A549 (cell line): ENCODE measurements at regions not wholly inside any gene's neighbourhood (a gene's known extent, or its start where the extent isn't known, plus 50 kb on each side); places are given as distances from the start of the nearest gene placed in this dataset.

Source experiments
- CTCF ChIP-seq: fragments of >200 bp; sonication (Bioruptor Twin); formaldehyde crosslinking; IDR thresholded peaks from 3 replicates; pipeline ENCODE4 v1.5.1; 2016
- EHF ChIP-seq: fragments of 250-450 bp; sonication (Bioruptor Pico); IDR thresholded peaks from 2 replicates; pipeline ENCODE4 v1.5.0; 2020; ENCODE audit warnings: mild to moderate bottlenecking
- EP300 ChIP-seq, 2 experiments: fragments of >200 bp; sonication (Bioruptor Twin); formaldehyde crosslinking; IDR thresholded peaks; 2 replicates in 1 of 2; 3 replicates in 1 of 2; pipeline ENCODE4 v1.6.1; 2016 to 2017
- MYC ChIP-seq: IDR thresholded peaks from 2 replicates; pipeline ENCODE4 v1.6.1; 2012; ENCODE audit warnings: mild to moderate bottlenecking, inconsistent platforms, low read length, improper control_type of control experiment, borderline replicate concordance
- POLR2A ChIP-seq: IDR thresholded peaks from 2 replicates; pipeline ENCODE4 v1.6.1; 2012; ENCODE audit warnings: mild to moderate bottlenecking, low read length
- SMC3 ChIP-seq: fragments of >200 bp; sonication (Bioruptor Twin); formaldehyde crosslinking; IDR thresholded peaks from 3 replicates; pipeline ENCODE4 v1.6.1; 2018; ENCODE audit warnings: inconsistent platforms
- ZFP36 ChIP-seq: fragments of 450-650 bp; IDR thresholded peaks from 2 replicates; pipeline ENCODE4 v1.6.1; 2014; ENCODE audit warnings: borderline replicate concordance; ENCODE audit not compliant: partially characterized antibody
- TF ChIP-seq, protein P1 (sequence below): fragments of 450-650 bp; IDR thresholded peaks from 2 replicates; pipeline ENCODE4 v1.6.1; 2014; ENCODE audit warnings: antibody characterized with exemption

DNA sequence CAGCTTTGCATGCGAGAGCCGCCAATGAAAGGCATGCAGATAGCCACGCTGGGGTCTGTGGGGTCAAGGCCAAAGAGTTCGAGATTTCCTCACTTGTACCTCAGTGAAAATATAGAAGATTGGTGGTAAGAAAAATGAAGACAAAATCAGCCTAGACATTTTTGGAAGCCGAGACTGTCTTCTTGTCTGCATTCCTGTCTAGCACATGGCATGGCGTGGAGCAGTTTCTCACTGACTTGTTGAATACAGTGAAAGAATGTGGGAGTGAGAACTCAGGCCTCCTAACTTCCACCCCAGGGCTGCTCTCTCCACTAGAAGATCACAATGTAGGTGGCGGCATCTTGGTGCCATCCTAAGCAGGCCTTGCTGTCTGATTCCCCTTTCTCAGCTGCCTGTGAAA lies 740.8 kb upstream of the HS6ST1 start:
- no peak for TF ChIP-seq CTCF
- no peak for TF ChIP-seq MYC
- no peak for TF ChIP-seq EHF (CRISPR knock-in tag)
- TF ChIP-seq POLR2A, result no peak
- TF ChIP-seq, protein P1, sequence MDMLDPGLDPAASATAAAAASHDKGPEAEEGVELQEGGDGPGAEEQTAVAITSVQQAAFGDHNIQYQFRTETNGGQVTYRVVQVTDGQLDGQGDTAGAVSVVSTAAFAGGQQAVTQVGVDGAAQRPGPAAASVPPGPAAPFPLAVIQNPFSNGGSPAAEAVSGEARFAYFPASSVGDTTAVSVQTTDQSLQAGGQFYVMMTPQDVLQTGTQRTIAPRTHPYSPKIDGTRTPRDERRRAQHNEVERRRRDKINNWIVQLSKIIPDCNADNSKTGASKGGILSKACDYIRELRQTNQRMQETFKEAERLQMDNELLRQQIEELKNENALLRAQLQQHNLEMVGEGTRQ, result no peak
- TF ChIP-seq SMC3, result no peak
- TF ChIP-seq ZFP36, result no peak
- no peak for TF ChIP-seq EP300 (IDR thresholded peaks at IDR 0.05)
